Glutamatergic neuron (in vitro differentiated cells): ENCODE measurements at regions not wholly inside any gene's neighbourhood (a gene's known extent, or its start where the extent isn't known, plus 50 kb on each side); places are given as distances from the start of the nearest gene placed in this dataset.

Experiments used
- DNase-seq: peaks from one replicate; pipeline ENCODE4 v3.0.0; 2022
- H3K27ac Mint-ChIP-seq: one replicate; pipeline ENCODE4 v1.8.0; 2020; ENCODE audit warnings: mild to moderate bottlenecking, mixed read lengths, inconsistent platforms; ENCODE audit not compliant: unreplicated experiment
- H3K27me3 Mint-ChIP-seq: one replicate; pipeline ENCODE4 v1.8.0; 2020; ENCODE audit warnings: mild to moderate bottlenecking, moderate library complexity, mixed read lengths, inconsistent platforms; ENCODE audit not compliant: unreplicated experiment
- H3K36me3 Mint-ChIP-seq: one replicate; pipeline ENCODE4 v1.8.0; 2020; ENCODE audit warnings: mild to moderate bottlenecking, mixed read lengths, inconsistent platforms; ENCODE audit not compliant: unreplicated experiment
- H3K4me1 Mint-ChIP-seq: one replicate; pipeline ENCODE4 v1.8.0; 2020; ENCODE audit warnings: mild to moderate bottlenecking, low read depth, mixed read lengths, inconsistent platforms; ENCODE audit not compliant: unreplicated experiment
- H3K4me3 Mint-ChIP-seq: one replicate; pipeline ENCODE4 v1.8.0; 2020; ENCODE audit warnings: mild to moderate bottlenecking, mixed read lengths, inconsistent platforms; ENCODE audit not compliant: unreplicated experiment
- H3K9me3 Mint-ChIP-seq: one replicate; pipeline ENCODE4 v1.8.0; 2020; ENCODE audit warnings: mild to moderate bottlenecking, moderate library complexity, mixed read lengths, inconsistent platforms; ENCODE audit not compliant: unreplicated experiment
- CTCF ChIP-seq: fragments of 200-600 bp; sonication (generic); IDR thresholded peaks from one replicate; pipeline ENCODE4 v1.5.0; 2021; ENCODE audit not compliant: partially characterized antibody, unreplicated experiment

- no peaks in the 10 kb centered on the region for H3K36me3 Mint-ChIP-seq
- no peak overlapping the region for H3K4me3 Mint-ChIP-seq
- no peak for TF ChIP-seq CTCF
- no peaks in the 10 kb centered on the region for H3K27me3 Mint-ChIP-seq
- no peak overlapping the region for H3K27ac Mint-ChIP-seq
- DNase-seq = no peak
- H3K9me3 Mint-ChIP-seq = no peaks in the 10 kb centered on the region
- no peaks in the 10 kb centered on the region for H3K4me1 Mint-ChIP-seq
Observed at GRCh38 chr2:13813236-13813635, 819.3 kb upstream of the LRATD1 start.

GRCh38 chr2:13818002-13818401 lies 814.5 kb upstream of the LRATD1 start:
- Mint-ChIP-seq H3K4me3 (no peak overlapping the region), H3K27me3 (peaks cover 3% of the 10 kb centered on the region), H3K9me3 (no peaks in the 10 kb centered on the region), H3K4me1 (no peaks in the 10 kb centered on the region), H3K27ac (no peak overlapping the region), H3K36me3 (no peaks in the 10 kb centered on the region)
- no peak for DNase-seq
- no peak for TF ChIP-seq CTCF

- H3K27ac Mint-ChIP-seq = no peak overlapping the region
- no peak overlapping the region for H3K4me3 Mint-ChIP-seq
- H3K4me1 Mint-ChIP-seq = no peaks in the 10 kb centered on the region
- H3K9me3 Mint-ChIP-seq = peaks cover 2% of the 10 kb centered on the region
- DNase-seq = no peak
- H3K27me3 Mint-ChIP-seq = peaks cover 3% of the 10 kb centered on the region
- no peaks in the 10 kb centered on the region for H3K36me3 Mint-ChIP-seq
- TF ChIP-seq CTCF = no peak
Observed at GRCh38 chr2:13819896-13820295, 812.6 kb upstream of the LRATD1 start.

DNA sequence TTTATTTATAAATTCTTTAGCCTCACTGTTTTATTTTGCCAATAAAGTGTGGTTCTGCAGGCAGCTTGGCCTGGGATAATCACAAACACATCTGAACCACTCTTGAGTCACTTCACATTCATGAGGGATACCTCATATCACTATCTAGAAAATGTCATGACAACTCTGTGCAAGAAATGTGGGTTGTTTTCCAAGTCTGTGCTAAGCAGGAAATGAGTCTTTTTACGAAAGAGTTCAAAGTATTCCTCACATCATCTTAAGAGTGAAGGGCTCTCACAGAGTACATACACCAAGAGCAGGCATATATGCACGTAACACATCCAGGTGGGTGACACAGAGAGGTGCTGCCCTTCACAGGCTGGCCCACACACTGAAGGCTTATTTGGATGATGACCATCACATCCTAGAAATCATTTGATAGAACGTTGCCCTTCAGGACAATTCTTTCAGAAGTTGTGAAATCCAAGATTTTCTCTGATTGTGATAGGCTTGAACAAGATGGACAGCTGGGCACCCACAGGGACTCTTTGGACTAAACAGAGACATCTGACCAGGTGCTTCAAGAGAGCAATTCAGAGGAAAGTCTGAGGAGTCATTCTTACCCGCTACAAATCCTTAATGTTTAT lies 811.1 kb upstream of the LRATD1 start:
- no peak overlapping the region for H3K4me3 Mint-ChIP-seq
- no peak overlapping the region for H3K27ac Mint-ChIP-seq
- peaks cover 2% of the 10 kb centered on the region for H3K9me3 Mint-ChIP-seq
- H3K4me1 Mint-ChIP-seq = no peaks in the 10 kb centered on the region
- DNase-seq = no peak
- no peak for TF ChIP-seq CTCF
- H3K27me3 Mint-ChIP-seq = peaks cover 3% of the 10 kb centered on the region
- H3K36me3 Mint-ChIP-seq = no peaks in the 10 kb centered on the region

DNA sequence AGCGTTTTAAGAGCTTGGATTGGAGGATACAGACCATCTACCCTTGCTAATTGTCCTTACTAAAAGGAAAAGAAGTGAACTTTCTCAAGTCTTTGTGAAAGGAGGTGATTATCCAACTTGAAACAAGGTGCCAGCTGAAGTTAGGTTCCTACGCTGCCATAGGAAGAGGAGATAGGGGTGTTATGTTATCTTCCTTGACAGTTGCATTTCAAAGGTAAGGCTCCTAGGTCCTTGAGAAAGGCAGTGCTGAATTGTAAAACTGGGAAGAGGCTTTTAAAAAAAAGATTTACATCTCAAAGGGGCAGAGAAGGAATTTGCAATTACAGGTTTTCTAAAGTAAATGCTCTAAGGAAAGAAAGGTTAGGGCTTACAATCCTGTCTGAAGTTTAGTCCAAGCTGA lies 810.2 kb upstream of the LRATD1 start:
- H3K36me3 Mint-ChIP-seq = no peaks in the 10 kb centered on the region
- no peak overlapping the region for H3K27ac Mint-ChIP-seq
- no peak for DNase-seq
- peaks cover 2% of the 10 kb centered on the region for H3K9me3 Mint-ChIP-seq
- no peak for TF ChIP-seq CTCF
- no peaks in the 10 kb centered on the region for H3K4me1 Mint-ChIP-seq
- H3K4me3 Mint-ChIP-seq = no peak overlapping the region
- peaks cover 5% of the 10 kb centered on the region for H3K27me3 Mint-ChIP-seq
